ENCODE measurements at regions not wholly inside any gene's neighbourhood (a gene's known extent, or its start where the extent isn't known, plus 50 kb on each side); places are given as distances from the start of the nearest gene placed in this dataset.

DNA sequence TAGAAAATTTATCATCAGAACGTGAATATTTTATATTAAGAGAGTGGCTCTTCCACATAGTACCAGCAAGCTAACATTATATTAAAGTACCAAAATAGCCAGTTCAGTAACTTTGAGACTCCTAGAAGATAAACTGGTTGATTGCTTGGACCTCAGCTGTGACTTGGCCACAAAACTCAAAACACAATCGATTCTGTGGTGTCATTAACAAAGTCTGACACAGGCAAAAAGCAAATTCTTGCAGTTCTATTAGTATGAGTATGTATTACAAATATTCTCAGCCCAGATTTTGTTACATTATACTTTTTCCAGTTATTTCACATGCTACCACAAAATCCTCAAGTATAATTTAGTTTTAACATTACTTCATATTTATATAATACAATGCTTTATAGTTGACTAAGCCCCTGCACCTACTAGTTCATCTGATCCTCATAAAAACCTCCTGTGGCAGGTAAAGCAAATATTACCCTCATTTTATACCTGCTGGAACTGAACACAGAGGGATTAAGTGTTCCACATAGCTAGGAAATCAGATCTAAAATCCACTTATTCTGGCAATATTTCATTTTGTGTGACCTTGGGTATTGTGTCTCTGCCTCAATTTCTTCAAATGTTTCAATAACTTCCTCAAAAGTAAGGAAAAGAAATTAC lies 279.9 kb upstream of the MKLN1 start:
- TF ChIP-seq, protein P1, sequence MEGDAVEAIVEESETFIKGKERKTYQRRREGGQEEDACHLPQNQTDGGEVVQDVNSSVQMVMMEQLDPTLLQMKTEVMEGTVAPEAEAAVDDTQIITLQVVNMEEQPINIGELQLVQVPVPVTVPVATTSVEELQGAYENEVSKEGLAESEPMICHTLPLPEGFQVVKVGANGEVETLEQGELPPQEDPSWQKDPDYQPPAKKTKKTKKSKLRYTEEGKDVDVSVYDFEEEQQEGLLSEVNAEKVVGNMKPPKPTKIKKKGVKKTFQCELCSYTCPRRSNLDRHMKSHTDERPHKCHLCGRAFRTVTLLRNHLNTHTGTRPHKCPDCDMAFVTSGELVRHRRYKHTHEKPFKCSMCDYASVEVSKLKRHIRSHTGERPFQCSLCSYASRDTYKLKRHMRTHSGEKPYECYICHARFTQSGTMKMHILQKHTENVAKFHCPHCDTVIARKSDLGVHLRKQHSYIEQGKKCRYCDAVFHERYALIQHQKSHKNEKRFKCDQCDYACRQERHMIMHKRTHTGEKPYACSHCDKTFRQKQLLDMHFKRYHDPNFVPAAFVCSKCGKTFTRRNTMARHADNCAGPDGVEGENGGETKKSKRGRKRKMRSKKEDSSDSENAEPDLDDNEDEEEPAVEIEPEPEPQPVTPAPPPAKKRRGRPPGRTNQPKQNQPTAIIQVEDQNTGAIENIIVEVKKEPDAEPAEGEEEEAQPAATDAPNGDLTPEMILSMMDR (IDR thresholded peaks at IDR 0.05) = no peak
- no peak for TF ChIP-seq ZFX (IDR thresholded peaks at IDR 0.05; ENCODE audit: borderline replicate concordance)

All from 22Rv1 (cell line).